SK-N-MC (cell line): ENCODE measurements at regions not wholly inside any gene's neighbourhood (a gene's known extent, or its start where the extent isn't known, plus 50 kb on each side); places are given as distances from the start of the nearest gene placed in this dataset.

Source experiments
- EZH2 ChIP-seq: fragments of 200-600 bp; sonication (generic); IDR thresholded peaks from one replicate; pipeline ENCODE4 v1.6.1; 2017; ENCODE audit warnings: antibody characterized with exemption
- POLR2AphosphoS5 ChIP-seq: IDR thresholded peaks from 2 replicates; pipeline ENCODE4 v1.6.1; 2012; ENCODE audit warnings: mild to moderate bottlenecking, low read depth, low read length, borderline replicate concordance

DNA sequence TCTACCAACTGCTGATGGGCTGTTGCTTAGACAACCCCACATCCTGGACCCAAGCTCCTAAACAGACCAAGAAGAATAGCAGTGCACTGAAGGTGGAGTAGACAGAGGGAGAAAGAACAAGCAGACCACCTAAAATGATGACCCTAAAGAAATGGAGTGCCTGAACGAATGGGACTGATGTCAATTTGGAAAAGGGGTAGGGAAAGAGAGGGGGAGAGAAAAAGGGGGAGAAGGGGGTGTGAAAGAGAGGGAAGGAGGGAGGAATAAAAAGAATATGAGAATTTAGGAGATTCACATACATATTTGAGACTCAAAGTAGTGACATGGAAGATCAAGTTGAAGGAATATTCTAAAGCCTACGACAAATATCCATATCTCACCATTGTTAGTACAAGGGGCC is 144.4 kb upstream of the DUSP10 start:
- TF ChIP-seq POLR2AphosphoS5 (no peak), EZH2 (no peak)
